ENCODE measurements at regions not wholly inside any gene's neighbourhood (a gene's known extent, or its start where the extent isn't known, plus 50 kb on each side); places are given as distances from the start of the nearest gene placed in this dataset.

DNA sequence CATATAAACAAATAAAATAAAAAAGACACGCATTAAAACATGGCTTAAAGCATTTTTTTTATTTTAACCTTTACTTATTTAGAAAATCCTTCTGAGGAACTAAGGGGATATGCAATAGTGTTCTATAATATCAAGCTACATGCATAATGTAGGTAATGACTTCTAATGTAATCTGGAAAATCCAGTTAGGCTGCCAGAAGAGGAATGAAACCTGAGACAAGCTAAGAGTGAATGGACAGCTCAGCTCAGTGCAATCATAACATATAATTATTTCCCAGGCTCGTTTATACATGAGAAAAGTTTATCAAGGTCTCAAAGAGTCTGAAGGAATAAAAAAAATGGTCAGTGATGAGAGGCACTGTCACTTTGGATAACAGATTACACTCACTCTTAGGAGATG, 649.0 kb upstream of the PCDH15 start:
- H2BK120ac ChIP-seq (replicated peaks; ENCODE audit: low read depth, low read length): no peak overlapping the region
- no peaks in the 10 kb centered on the region for H3K27me3 ChIP-seq (replicated peaks in 1 of 4; ENCODE audit: control insufficient read depth in 3 of 4, extremely low read depth in 1 of 4, insufficient read depth in 3 of 4, low read length in 3 of 4)
- no peak overlapping the region for H3K9ac ChIP-seq (replicated peaks in 1 of 4; ENCODE audit: extremely low read depth in 1 of 4, low read depth in 3 of 4, low read length in 3 of 4)
- DNase-seq (ENCODE audit: low read depth in 1 of 2, low spot score in 2 of 2) (no peak), FAIRE-seq (no peak)
- no peak overlapping the region for H2BK20ac ChIP-seq (ENCODE audit: low read length)
- H4K91ac ChIP-seq (replicated peaks; ENCODE audit: insufficient read length, low read length): no peak overlapping the region
- 97% methylated on average over 2 of the region's 2 CpGs; no CpG with 5 or more reads in 1 of the 2 experiments for WGBS, 2 experiments (ENCODE audit: extremely low coverage in 1 of 2, insufficient coverage in 1 of 2, insufficient read length in 1 of 2, insufficient replicate concordance in 2 of 2, low coverage in 1 of 2, low lambda C conversion rate in 2 of 2, missing lambda C conversion rate in 1 of 2)
- H4K5ac ChIP-seq (ENCODE audit: insufficient read length, low read depth, low read length): no peak overlapping the region
- no peak overlapping the region for H2AFZ ChIP-seq (ENCODE audit: low read length)
- no peak overlapping the region for H3K18ac ChIP-seq (ENCODE audit: extremely low read depth, low read length)
- H3K23me2 ChIP-seq (ENCODE audit: low read depth, low read length): no peaks in the 10 kb centered on the region
- H3K4ac ChIP-seq (replicated peaks; ENCODE audit: insufficient read length, low read depth, low read length): no peak overlapping the region
- no peak overlapping the region for H2BK15ac ChIP-seq (ENCODE audit: low read length)
- ChIA-PET CTCF (ENCODE audit: partially characterized antibody) (interaction anchor here (1.6 kb wide), 1 partner anchor 19 kb away, joined by 6 read pairs; no protein-coding TSS in a partner anchor), POLR2A (ENCODE audit: partially characterized antibody) (no interaction called here)
- H3K14ac ChIP-seq (ENCODE audit: insufficient read length): no peak overlapping the region
- no peak overlapping the region for H3K56ac ChIP-seq (replicated peaks; ENCODE audit: insufficient read length, low read depth, low read length)
- no peak for TF ChIP-seq EP300 (IDR thresholded peaks at IDR 0.05; ENCODE audit: borderline replicate concordance in 1 of 2, low read depth in 2 of 2, low read length in 2 of 2)
- TF ChIP-seq TEAD4 (IDR thresholded peaks at IDR 0.05; ENCODE audit: low read depth, low read length): no peak
- no peak for TF ChIP-seq RBBP5 (IDR thresholded peaks at IDR 0.05; ENCODE audit: borderline replicate concordance, low read depth, low read length)
- no peak for TF ChIP-seq BRCA1 (IDR thresholded peaks at IDR 0.05; ENCODE audit: low read depth, low read length)
- no peak for TF ChIP-seq CBX8 (IDR thresholded peaks at IDR 0.05; ENCODE audit: borderline replicate concordance, low read depth, low read length)
- TF ChIP-seq TBP (IDR thresholded peaks at IDR 0.05; ENCODE audit: low read depth, low read length): no peak
- no peak for TF ChIP-seq RFX5 (IDR thresholded peaks at IDR 0.05; ENCODE audit: borderline replicate concordance, low read depth, low read length)
- H3K9me3 ChIP-seq (ENCODE audit: insufficient read depth in 2 of 2, low read depth in 1 of 2, low read length in 1 of 2): no peaks in the 10 kb centered on the region
- no peaks in the 10 kb centered on the region for H4K20me1 ChIP-seq (replicated peaks in 1 of 2; ENCODE audit: control insufficient read depth in 1 of 2, insufficient read depth in 2 of 2, low read length in 2 of 2)
- no peaks in the 10 kb centered on the region for H3K79me1 ChIP-seq (ENCODE audit: low read depth, low read length)
- H3K23ac ChIP-seq (ENCODE audit: insufficient read length): no peak overlapping the region
- H3K36me3 ChIP-seq (ENCODE audit: control insufficient read depth in 2 of 4, insufficient read depth in 4 of 4, low read length in 3 of 4): no peaks in the 10 kb centered on the region
- no peak overlapping the region for H4K8ac ChIP-seq (ENCODE audit: extremely low read depth, insufficient read depth, low read length)
- H3K27ac ChIP-seq (ENCODE audit: low read depth, low read length): no peak overlapping the region
- H3K79me2 ChIP-seq (ENCODE audit: control insufficient read depth in 1 of 2, insufficient read depth in 2 of 2, low read length in 2 of 2): no peaks in the 10 kb centered on the region
- no peaks in the 10 kb centered on the region for H3K4me1 ChIP-seq (replicated peaks in 1 of 4; ENCODE audit: control insufficient read depth in 3 of 4, insufficient read depth in 4 of 4, low read length in 3 of 4)
- H2AK5ac ChIP-seq (ENCODE audit: low read depth, low read length): no peak overlapping the region
- no peak overlapping the region for H2BK5ac ChIP-seq (ENCODE audit: low read depth, low read length)
- H3K4me3 ChIP-seq (ENCODE audit: extremely low read depth in 1 of 4, insufficient read depth in 2 of 4, low read depth in 3 of 4, low read length in 4 of 4): no peak overlapping the region
- H3K4me2 ChIP-seq (ENCODE audit: insufficient read depth in 1 of 2, low read depth in 2 of 2, low read length in 2 of 2): no peak overlapping the region
- no peak overlapping the region for H2BK12ac ChIP-seq (ENCODE audit: low read depth, low read length)

Data from H1 (cell line).